Activated effector memory CD4-positive, alpha-beta T cell treated with Interleukin-2 at 50 U/mL for 16 hours (primary cell): ENCODE measurements at regions not wholly inside any gene's neighbourhood (a gene's known extent, or its start where the extent isn't known, plus 50 kb on each side); places are given as distances from the start of the nearest gene placed in this dataset.

Experiments used
- DNase-seq: peaks from one replicate; pipeline ENCODE4 v3.0.0-alpha.2; 2020

- no peak for DNase-seq
Observed at GRCh38 chr9:89697553-89697952, 92.7 kb downstream of the GADD45G start.

- no peak for DNase-seq
Observed at GRCh38 chr9:89698411-89699005, 93.7 kb downstream of the GADD45G start.

- DNase-seq: no peak
Observed at GRCh38 chr9:89699646-89700045, 94.8 kb downstream of the GADD45G start.

- peak; percentile 43 for DNase-seq
Observed at GRCh38 chr9:89701221-89701798, 96.5 kb downstream of the GADD45G start.

- DNase-seq: no peak
Observed at GRCh38 chr9:89702401-89702800, 97.6 kb downstream of the GADD45G start.

- DNase-seq: no peak
Observed at GRCh38 chr9:89705651-89706050, 100.8 kb downstream of the GADD45G start.

- DNase-seq: no peak
Observed at GRCh38 chr9:89706086-89706485, 101.3 kb downstream of the GADD45G start.

GRCh38 chr9:89706731-89707191 is 101.9 kb downstream of the GADD45G start:
- no peak for DNase-seq

GRCh38 chr9:89710697-89711096 is 105.9 kb downstream of the GADD45G start:
- DNase-seq: no peak

GRCh38 chr9:89711866-89712265 is 107.1 kb downstream of the GADD45G start:
- DNase-seq: no peak

GRCh38 chr9:89712283-89712682 is 107.5 kb downstream of the GADD45G start:
- no peak for DNase-seq

- no peak for DNase-seq
Observed at GRCh38 chr9:89714321-89714720, 109.5 kb downstream of the GADD45G start.

- no peak for DNase-seq
Observed at GRCh38 chr9:89715318-89715858, 110.6 kb downstream of the GADD45G start.

- no peak for DNase-seq
Observed at GRCh38 chr9:89715881-89716280, 111.1 kb downstream of the GADD45G start.

- DNase-seq: no peak
Observed at GRCh38 chr9:89716559-89716958, 111.7 kb downstream of the GADD45G start.

- no peak for DNase-seq
Observed at GRCh38 chr9:89718176-89718575, 113.4 kb downstream of the GADD45G start.

GRCh38 chr9:89718651-89719050 is 113.8 kb downstream of the GADD45G start:
- no peak for DNase-seq

- DNase-seq: no peak
Observed at GRCh38 chr9:89719202-89719601, 114.4 kb downstream of the GADD45G start.

GRCh38 chr9:89720696-89721175 is 115.9 kb downstream of the GADD45G start:
- no peak for DNase-seq

- no peak for DNase-seq
Observed at GRCh38 chr9:89721176-89721700, 116.4 kb downstream of the GADD45G start.

GRCh38 chr9:89721971-89722530 is 117.2 kb downstream of the GADD45G start:
- no peak for DNase-seq

GRCh38 chr9:89722712-89723111 is 117.9 kb downstream of the GADD45G start:
- DNase-seq: no peak

- DNase-seq: no peak
Observed at GRCh38 chr9:89723469-89724100, 118.8 kb downstream of the GADD45G start.
